AG09319 (cell line): ENCODE measurements at regions not wholly inside any gene's neighbourhood (a gene's known extent, or its start where the extent isn't known, plus 50 kb on each side); places are given as distances from the start of the nearest gene placed in this dataset.
"Not testable (repeated sequence)": the region's sequence is repeated elsewhere in the genome, so short reads cannot be mapped to it uniquely, and the experiment has no call there.

Experiments used
- DNase-seq: peaks from one replicate; pipeline ENCODE4 v3.0.0-alpha.2; 2010; ENCODE audit warnings: low read depth; ENCODE audit errors: extremely low read depth
- TF ChIP-seq, protein P1 (sequence below): IDR thresholded peaks from 2 replicates; pipeline ENCODE4 v1.5.1; 2011; ENCODE audit warnings: low read depth, mild to moderate bottlenecking, inconsistent platforms, low read length, moderate library complexity

GRCh38 chr4:186829740-186830449 lies 106.2 kb upstream of the FAT1 start:
- no peak for DNase-seq

GRCh38 chr4:186831574-186831973 lies 107.9 kb upstream of the FAT1 start:
- TF ChIP-seq, protein P1, sequence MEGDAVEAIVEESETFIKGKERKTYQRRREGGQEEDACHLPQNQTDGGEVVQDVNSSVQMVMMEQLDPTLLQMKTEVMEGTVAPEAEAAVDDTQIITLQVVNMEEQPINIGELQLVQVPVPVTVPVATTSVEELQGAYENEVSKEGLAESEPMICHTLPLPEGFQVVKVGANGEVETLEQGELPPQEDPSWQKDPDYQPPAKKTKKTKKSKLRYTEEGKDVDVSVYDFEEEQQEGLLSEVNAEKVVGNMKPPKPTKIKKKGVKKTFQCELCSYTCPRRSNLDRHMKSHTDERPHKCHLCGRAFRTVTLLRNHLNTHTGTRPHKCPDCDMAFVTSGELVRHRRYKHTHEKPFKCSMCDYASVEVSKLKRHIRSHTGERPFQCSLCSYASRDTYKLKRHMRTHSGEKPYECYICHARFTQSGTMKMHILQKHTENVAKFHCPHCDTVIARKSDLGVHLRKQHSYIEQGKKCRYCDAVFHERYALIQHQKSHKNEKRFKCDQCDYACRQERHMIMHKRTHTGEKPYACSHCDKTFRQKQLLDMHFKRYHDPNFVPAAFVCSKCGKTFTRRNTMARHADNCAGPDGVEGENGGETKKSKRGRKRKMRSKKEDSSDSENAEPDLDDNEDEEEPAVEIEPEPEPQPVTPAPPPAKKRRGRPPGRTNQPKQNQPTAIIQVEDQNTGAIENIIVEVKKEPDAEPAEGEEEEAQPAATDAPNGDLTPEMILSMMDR: no peak
- no peak for DNase-seq

More at GRCh38 chr4:186829740-186830449, 106.2 kb upstream of the FAT1 start:
- TF ChIP-seq, protein P1: no peak

DNA sequence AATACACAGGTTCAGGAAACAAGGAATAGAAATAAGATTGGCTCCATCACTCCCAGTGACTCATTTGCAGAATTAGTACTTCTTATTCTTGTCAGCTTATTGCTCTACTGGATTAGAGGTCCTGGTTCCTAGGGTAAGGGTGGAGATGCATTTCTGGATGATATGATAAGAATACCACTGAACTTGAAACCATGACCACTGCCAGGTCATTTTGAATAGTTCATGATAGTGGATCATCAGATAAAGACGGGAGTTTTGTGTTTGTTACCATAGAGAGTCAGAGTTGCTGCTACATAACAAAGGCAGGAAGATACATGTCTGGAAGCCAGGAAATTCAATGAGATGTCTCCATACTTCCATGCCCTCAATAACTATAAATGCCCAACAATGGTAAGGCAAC lies 109.2 kb upstream of the FAT1 start:
- TF ChIP-seq, protein P1: no peak

GRCh38 chr4:186837463-186837862 lies 113.8 kb upstream of the FAT1 start:
- DNase-seq: not testable (repeated sequence)

More for the DNA sequence above, 109.2 kb upstream of the FAT1 start:
- no peak for DNase-seq

DNA sequence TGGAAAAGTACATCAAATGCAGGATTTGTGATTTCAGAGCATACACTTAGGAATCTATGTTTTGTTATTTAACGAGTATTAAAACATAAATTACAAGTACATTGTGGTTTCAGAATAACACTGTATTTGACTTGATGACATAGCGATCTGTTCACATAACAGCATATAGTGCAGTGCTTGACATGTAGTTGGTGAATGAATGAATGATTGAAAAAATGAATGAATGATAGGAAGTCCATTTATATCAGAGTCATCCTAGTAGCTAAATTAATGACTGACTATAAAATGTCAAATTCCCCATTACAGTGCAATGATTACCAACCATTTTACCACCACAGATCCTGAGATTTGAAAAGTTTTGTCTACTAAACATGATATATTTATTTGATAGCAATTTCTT lies 114.6 kb upstream of the FAT1 start:
- DNase-seq: no peak
- TF ChIP-seq, protein P1: no peak

- TF ChIP-seq, protein P1: no peak
- DNase-seq: no peak
These were observed 115.7 kb upstream of the FAT1 start for GRCh38 chr4:186839122-186840037.

- no peak for DNase-seq
- TF ChIP-seq, protein P1: no peak
These were observed 116.6 kb upstream of the FAT1 start for GRCh38 chr4:186840222-186840701.
